A673 (cell line): ENCODE measurements at regions not wholly inside any gene's neighbourhood (a gene's known extent, or its start where the extent isn't known, plus 50 kb on each side); places are given as distances from the start of the nearest gene placed in this dataset.

Experiments
- BruUV-seq: library from RNA; stranded (reverse); fragments of 400-500 nt; replicated peaks from 2 replicates; lab custom pipeline; 2021; lab: Mats Ljungman, UMichigan
- CTCF ChIA-PET: fragments of 300-600 bp; sonication (Branson Sonifier 250); formaldehyde crosslinking; loops from one replicate; lab custom pipeline; 2022; ENCODE audit warnings: antibody characterized with exemption; lab: Charles Lee
- POLR2A ChIA-PET: fragments of 300-600 bp; sonication (Branson Sonifier 250); formaldehyde crosslinking; loops from one replicate; lab custom pipeline; 2022; ENCODE audit warnings: antibody characterized with exemption; ENCODE audit not compliant: low non-redundant PET; lab: Charles Lee
- DNase-seq: peaks from one replicate; pipeline ENCODE4 v3.0.0-alpha.2; 2015; ENCODE audit warnings: low spot score
- H3K27ac ChIP-seq: fragments of 200-600 bp; sonication (generic); 2 replicates; pipeline ENCODE4 v1.5.1; 2016; ENCODE audit warnings: mixed run types, low read depth, mild to moderate bottlenecking, mixed read lengths, antibody characterized with exemption, low read length; ENCODE audit not compliant: poor library complexity, severe bottlenecking
- H3K27me3 ChIP-seq: fragments of 200-600 bp; sonication (generic); replicated peaks from 2 replicates; pipeline ENCODE4 v1.6.1; 2017; ENCODE audit warnings: mixed run types, low read depth, mild to moderate bottlenecking, mixed read lengths, antibody characterized with exemption, low read length; ENCODE audit not compliant: insufficient read depth, poor library complexity
- H3K36me3 ChIP-seq: fragments of 200-600 bp; sonication (generic); 2 replicates; pipeline ENCODE4 v1.6.1; 2016; ENCODE audit warnings: mixed run types, mild to moderate bottlenecking, mixed read lengths, antibody characterized with exemption, low read length; ENCODE audit not compliant: insufficient read depth, poor library complexity, severe bottlenecking
- H3K4me1 ChIP-seq: fragments of 200-600 bp; sonication (generic); 2 replicates; pipeline ENCODE4 v1.6.1; 2017; ENCODE audit warnings: mixed run types, mild to moderate bottlenecking, mixed read lengths, antibody characterized with exemption, low read length; ENCODE audit not compliant: insufficient read depth, poor library complexity, severe bottlenecking
- H3K4me3 ChIP-seq: fragments of 200-600 bp; sonication (generic); 2 replicates; pipeline ENCODE4 v1.5.1; 2016; ENCODE audit warnings: low read depth, mixed run types, mild to moderate bottlenecking, mixed read lengths, low read length; ENCODE audit not compliant: poor library complexity, severe bottlenecking
- H3K9me3 ChIP-seq: fragments of 200-600 bp; sonication (generic); 2 replicates; pipeline ENCODE4 v1.6.1; 2016; ENCODE audit warnings: mixed run types, low read depth, mild to moderate bottlenecking, mixed read lengths, antibody characterized with exemption, low read length; ENCODE audit not compliant: poor library complexity, severe bottlenecking
- CTCF ChIP-seq: fragments of 300-800, 200-600 bp; sonication (generic); conservative IDR thresholded peaks from 2 replicates; pipeline ENCODE4 v1.5.1; 2017; ENCODE audit warnings: low read depth, mild to moderate bottlenecking, antibody characterized with exemption, low read length, moderate library complexity, mixed read lengths
- EZH2 ChIP-seq: fragments of 200-600 bp; sonication (generic); IDR thresholded peaks from 2 replicates; pipeline ENCODE4 v1.6.1; 2017; ENCODE audit warnings: borderline replicate concordance, low read depth, mild to moderate bottlenecking, mixed read lengths, antibody characterized with exemption, low read length; ENCODE audit not compliant: poor library complexity, severe bottlenecking
- intact Hi-C: fragments of 100-400 bp; cut with micrococcal nuclease; formaldehyde crosslinking; loops from one replicate; pipeline ENCODE4 v1.10.0; 2022; ENCODE audit not compliant: unreplicated experiment

- ChIA-PET POLR2A (no interaction called here), CTCF (no interaction called here)
- no peak for DNase-seq
- Histone ChIP-seq H3K9me3 (no peaks in the 10 kb centered on the region), H3K4me1 (no peaks in the 10 kb centered on the region), H3K27me3 (no peaks in the 10 kb centered on the region), H3K36me3 (no peaks in the 10 kb centered on the region), H3K27ac (no peak overlapping the region), H3K4me3 (no peak overlapping the region)
- TF ChIP-seq EZH2 (no peak), CTCF (no peak)
- intact Hi-C loops, result no loop called here
- no TSS peak for BruUV-seq
These were observed 129.3 kb downstream of the METTL4 start for GRCh38 chr18:2442006-2442405.

GRCh38 chr18:2442726-2443275, 128.5 kb downstream of the METTL4 start:
- POLR2A ChIA-PET, result no interaction called here
- H3K27ac ChIP-seq, result no peak overlapping the region
- no peak overlapping the region for H3K4me3 ChIP-seq
- no peaks in the 10 kb centered on the region for H3K36me3 ChIP-seq
- no peak for TF ChIP-seq CTCF
- no TSS peak for BruUV-seq
- H3K27me3 ChIP-seq, result no peaks in the 10 kb centered on the region
- CTCF ChIA-PET, result no interaction called here
- intact Hi-C loops, result no loop called here
- no peak for DNase-seq
- no peaks in the 10 kb centered on the region for H3K9me3 ChIP-seq
- H3K4me1 ChIP-seq, result no peaks in the 10 kb centered on the region

- no TSS peak for BruUV-seq
- intact Hi-C loops, result no loop called here
- H3K36me3 ChIP-seq, result no peaks in the 10 kb centered on the region
- H3K4me1 ChIP-seq, result no peaks in the 10 kb centered on the region
- ChIA-PET CTCF (no interaction called here), POLR2A (no interaction called here)
- DNase-seq, result no peak
- H3K27me3 ChIP-seq, result no peaks in the 10 kb centered on the region
- TF ChIP-seq EZH2 (no peak), CTCF (no peak)
- no peak overlapping the region for H3K27ac ChIP-seq
- H3K9me3 ChIP-seq, result no peaks in the 10 kb centered on the region
- H3K4me3 ChIP-seq, result no peak overlapping the region
These were observed 127.0 kb downstream of the METTL4 start for GRCh38 chr18:2444201-2444875.
